A549 (cell line): ENCODE measurements at regions not wholly inside any gene's neighbourhood (a gene's known extent, or its start where the extent isn't known, plus 50 kb on each side); places are given as distances from the start of the nearest gene placed in this dataset.

Experiments used
- CEBPB ChIP-seq, 2 experiments: fragments of >200 bp in 1 of 2; sonication (Bioruptor Twin) in 1 of 2; formaldehyde crosslinking in 1 of 2; IDR thresholded peaks; 2 replicates each; pipeline ENCODE4 v1.6.1; 2012 to 2016
- CTCF ChIP-seq: fragments of >200 bp; sonication (Bioruptor Twin); formaldehyde crosslinking; IDR thresholded peaks from 3 replicates; pipeline ENCODE4 v1.5.1; 2016
- E2F6 ChIP-seq: IDR thresholded peaks from 2 replicates; pipeline ENCODE4 v1.6.1; 2012; ENCODE audit warnings: low read depth, borderline replicate concordance
- FOSL2 ChIP-seq, 2 experiments: fragments of 450-650 bp in 1 of 2; fragments of >200 bp in 1 of 2; sonication (Bioruptor Twin) in 1 of 2; formaldehyde crosslinking; IDR thresholded peaks; 2 replicates each; pipeline versions ENCODE4 v1.5.0 to v1.6.1; 2016 to 2020; ENCODE audit warnings: mild to moderate bottlenecking in 1 of 2, moderate library complexity in 1 of 2
- GATA3 ChIP-seq: IDR thresholded peaks from 2 replicates; pipeline ENCODE4 v1.6.1; 2012; ENCODE audit warnings: borderline replicate concordance
- NPAS2 ChIP-seq: fragments of 250-450 bp; sonication (Bioruptor Pico); IDR thresholded peaks from 2 replicates; pipeline ENCODE4 v1.8.0; 2022; ENCODE audit warnings: mild to moderate bottlenecking, moderate library complexity, borderline replicate concordance
- POLR2A ChIP-seq: IDR thresholded peaks from 2 replicates; pipeline ENCODE4 v1.6.1; 2012; ENCODE audit warnings: mild to moderate bottlenecking, low read length
- POLR2AphosphoS2 ChIP-seq: conservative IDR thresholded peaks from 2 replicates; pipeline ENCODE4 v1.6.1; 2012; ENCODE audit warnings: low read length, improper control_type of control experiment, inconsistent platforms
- TP53 ChIP-seq: fragments of 250-450 bp; sonication (Bioruptor Pico); IDR thresholded peaks from 2 replicates; pipeline ENCODE4 v1.5.0; 2021; ENCODE audit warnings: mild to moderate bottlenecking, moderate library complexity
- USF2 ChIP-seq: fragments of 450-650 bp; IDR thresholded peaks from 2 replicates; pipeline ENCODE4 v1.6.1; 2014; ENCODE audit warnings: antibody characterized with exemption

- TF ChIP-seq POLR2A: no peak
- TF ChIP-seq USF2: no peak
- TF ChIP-seq CTCF: no peak
- no peak for TF ChIP-seq POLR2AphosphoS2
- no peak for TF ChIP-seq CEBPB (IDR thresholded peaks at IDR 0.05)
- TF ChIP-seq NPAS2 (CRISPR knock-in tag): no peak
- TF ChIP-seq GATA3: no peak
- TF ChIP-seq FOSL2 (IDR thresholded peaks at IDR 0.05): no peak
- TF ChIP-seq FOSL2 (CRISPR knock-in tag; IDR thresholded peaks at IDR 0.05): no peak
- no peak for TF ChIP-seq TP53 (CRISPR knock-in tag)
- no peak for TF ChIP-seq E2F6
Measured at GRCh38 chr3:75913800-75914350, 128.5 kb upstream of the ZNF717 start.
